GM12873 (cell line): ENCODE measurements at regions not wholly inside any gene's neighbourhood (a gene's known extent, or its start where the extent isn't known, plus 50 kb on each side); places are given as distances from the start of the nearest gene placed in this dataset.

Source experiments
- TF ChIP-seq, protein P1 (sequence below): IDR thresholded peaks from 2 replicates; pipeline ENCODE4 v1.5.1; 2012; ENCODE audit warnings: low read depth, mild to moderate bottlenecking, moderate library complexity, low read length, control low read depth; ENCODE audit not compliant: insufficient read depth; ENCODE audit errors: missing control alignments

DNA sequence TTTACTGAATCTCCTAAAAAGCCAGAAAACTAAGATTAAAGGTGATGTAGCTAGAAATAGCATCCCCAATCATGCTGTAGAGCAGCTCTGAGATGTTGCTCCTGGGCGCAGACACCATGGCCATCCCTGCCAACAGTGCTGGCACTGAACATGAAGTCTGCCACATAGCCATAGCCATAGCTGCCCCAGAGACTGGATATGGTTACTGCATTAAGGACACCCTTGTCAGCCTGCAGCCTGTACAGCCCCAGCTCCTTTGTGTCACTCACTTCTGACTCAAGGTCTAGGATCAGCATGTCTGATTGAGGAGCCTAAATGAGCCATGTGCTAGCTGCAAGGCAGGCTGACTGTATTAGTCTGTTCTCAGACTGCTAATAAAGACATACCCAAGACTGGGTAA lies 284.6 kb downstream of the RPS24 start:
- TF ChIP-seq, protein P1, sequence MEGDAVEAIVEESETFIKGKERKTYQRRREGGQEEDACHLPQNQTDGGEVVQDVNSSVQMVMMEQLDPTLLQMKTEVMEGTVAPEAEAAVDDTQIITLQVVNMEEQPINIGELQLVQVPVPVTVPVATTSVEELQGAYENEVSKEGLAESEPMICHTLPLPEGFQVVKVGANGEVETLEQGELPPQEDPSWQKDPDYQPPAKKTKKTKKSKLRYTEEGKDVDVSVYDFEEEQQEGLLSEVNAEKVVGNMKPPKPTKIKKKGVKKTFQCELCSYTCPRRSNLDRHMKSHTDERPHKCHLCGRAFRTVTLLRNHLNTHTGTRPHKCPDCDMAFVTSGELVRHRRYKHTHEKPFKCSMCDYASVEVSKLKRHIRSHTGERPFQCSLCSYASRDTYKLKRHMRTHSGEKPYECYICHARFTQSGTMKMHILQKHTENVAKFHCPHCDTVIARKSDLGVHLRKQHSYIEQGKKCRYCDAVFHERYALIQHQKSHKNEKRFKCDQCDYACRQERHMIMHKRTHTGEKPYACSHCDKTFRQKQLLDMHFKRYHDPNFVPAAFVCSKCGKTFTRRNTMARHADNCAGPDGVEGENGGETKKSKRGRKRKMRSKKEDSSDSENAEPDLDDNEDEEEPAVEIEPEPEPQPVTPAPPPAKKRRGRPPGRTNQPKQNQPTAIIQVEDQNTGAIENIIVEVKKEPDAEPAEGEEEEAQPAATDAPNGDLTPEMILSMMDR, result no peak

DNA sequence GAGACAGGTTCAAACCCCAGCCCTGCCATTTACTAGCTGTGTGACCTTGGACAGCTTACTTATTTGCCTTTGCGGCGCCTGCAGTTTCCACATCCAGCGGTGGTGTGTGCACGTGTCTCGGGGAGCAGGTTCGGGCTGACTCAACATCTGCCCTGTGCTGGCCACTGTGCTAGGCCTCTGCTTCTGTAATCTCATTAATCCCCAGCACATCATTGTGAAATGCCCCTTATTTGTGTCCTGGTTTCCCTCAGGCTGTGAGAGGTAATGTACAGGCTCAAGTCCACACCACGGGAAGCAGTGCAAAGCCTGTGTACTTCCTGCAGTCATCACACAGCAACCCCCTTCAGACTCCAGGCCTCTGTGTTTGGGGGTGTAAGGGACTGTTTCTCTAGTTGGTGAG lies 285.7 kb downstream of the RPS24 start:
- TF ChIP-seq, protein P1, result no peak

DNA sequence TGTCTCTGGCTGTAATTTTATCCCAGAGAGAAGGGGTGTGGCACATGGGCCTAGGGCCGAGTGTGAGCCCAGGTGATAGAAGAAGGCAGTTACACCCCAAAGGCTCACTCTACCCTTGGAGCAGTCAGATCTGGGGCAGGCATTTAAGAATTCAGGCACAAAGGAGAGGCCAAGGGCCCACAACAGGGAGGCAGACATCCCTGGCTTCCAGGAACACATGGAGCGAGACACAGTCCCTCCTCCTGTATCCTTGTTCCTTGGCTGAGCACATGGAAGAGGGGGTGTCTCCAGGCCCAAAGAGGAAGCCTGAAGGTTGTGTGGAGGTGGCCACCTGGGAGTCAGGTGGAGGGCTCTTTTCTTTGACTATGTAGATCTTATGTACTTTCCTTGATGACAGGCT lies 286.2 kb downstream of the RPS24 start:
- TF ChIP-seq, protein P1, result no peak

DNA sequence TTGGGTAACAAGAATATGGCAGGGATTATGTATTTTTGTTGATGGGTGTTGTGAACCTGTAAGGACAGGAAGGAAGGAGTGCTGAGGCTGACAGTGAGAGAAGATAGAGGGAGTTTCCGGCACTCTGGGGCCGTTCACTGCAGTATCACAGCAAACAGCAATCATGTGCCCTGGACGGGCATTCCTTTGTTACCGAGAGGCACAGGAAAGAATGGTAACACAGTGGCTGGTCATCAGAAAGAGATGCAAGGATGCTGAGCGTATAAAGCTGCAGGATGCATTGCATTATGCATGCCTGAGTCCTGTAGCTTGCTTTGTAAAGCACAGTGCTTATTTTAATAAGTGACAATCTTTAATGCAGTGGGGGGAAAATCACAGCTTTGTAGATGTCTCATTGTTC lies 286.8 kb downstream of the RPS24 start:
- TF ChIP-seq, protein P1, result no peak

DNA sequence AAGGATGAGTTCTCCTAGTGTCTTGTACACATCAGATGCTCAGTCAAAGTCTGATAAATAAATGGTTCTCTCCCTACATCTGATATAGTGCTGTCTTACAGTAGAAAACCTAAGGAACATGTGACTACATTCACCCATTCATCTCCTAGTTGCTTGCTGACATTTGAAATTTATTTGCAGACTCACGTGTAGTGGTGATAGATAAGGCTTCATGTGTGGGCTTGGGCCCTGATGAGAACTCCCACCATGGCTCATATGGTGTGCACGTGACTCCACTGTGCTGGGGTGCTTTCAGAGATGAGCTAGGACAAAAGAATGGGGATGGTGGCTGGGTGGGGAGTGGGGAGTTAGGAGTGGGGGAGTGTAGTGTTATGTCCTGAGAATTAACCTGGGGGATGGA lies 287.3 kb downstream of the RPS24 start:
- TF ChIP-seq, protein P1, result no peak

DNA sequence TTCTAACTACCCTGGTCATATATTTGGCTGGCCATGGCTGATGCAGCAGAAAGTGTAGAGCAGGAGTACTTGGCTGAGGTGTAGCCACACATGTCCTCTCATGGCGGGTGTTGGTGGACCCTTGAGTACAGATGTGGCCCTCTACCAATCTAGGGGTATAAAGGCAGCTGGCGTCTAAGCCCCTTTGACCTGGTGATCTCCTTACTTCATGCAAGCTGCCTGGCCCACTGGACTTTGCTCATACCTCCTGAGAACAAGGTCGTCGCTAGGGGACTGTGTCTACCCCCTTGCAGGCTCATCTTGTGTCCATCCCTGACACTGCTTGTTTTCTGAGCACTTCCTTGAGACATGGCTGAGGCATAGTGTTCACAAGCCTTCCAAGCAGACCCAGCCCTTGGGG lies 287.8 kb downstream of the RPS24 start:
- TF ChIP-seq, protein P1, result no peak

DNA sequence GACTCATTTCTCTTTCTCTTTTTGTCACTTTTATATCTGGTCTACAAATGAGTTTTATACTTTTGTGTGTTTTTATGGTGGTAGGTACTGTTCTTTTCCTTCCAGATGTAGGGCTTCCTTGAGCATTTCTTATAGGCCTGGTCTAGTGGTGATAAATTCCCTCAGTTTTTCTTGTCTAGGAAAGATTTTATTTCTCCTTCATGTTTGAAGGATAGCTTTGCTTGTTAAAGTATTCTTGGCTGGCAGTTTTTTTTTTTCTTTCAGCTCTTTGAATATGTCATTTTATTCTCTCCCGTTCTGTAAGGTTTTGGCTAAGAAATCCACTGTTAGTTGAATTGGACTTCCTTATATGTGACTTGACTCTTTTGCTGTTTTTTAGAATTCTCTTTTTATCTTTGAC lies 292.7 kb downstream of the RPS24 start:
- TF ChIP-seq, protein P1, result no peak
